Endothelial cell of umbilical vein (primary cell): ENCODE measurements at regions not wholly inside any gene's neighbourhood (a gene's known extent, or its start where the extent isn't known, plus 50 kb on each side); places are given as distances from the start of the nearest gene placed in this dataset.

Experiments
- BruUV-seq: library from RNA; stranded (reverse); fragments of 400-500 nt; replicated peaks from 2 replicates; lab custom pipeline; 2021; lab: Mats Ljungman, UMichigan
- CTCF ChIA-PET: fragments of 300-600, 350-600 bp; sonication (Branson Sonifier 250); formaldehyde crosslinking; loops from one replicate; lab custom pipeline; 2021; ENCODE audit warnings: antibody characterized with exemption, inconsistent platforms; lab: Charles Lee
- POLR2A ChIA-PET: fragments of 300-600, 350-600 bp; sonication (Branson Sonifier 250); formaldehyde crosslinking; loops from one replicate; lab custom pipeline; 2021; ENCODE audit warnings: antibody characterized with exemption, inconsistent platforms; lab: Charles Lee
- DNase-seq: peaks from one replicate; pipeline ENCODE4 v3.0.0-alpha.2; 2011; ENCODE audit warnings: low read depth, low spot score
- FAIRE-seq: peaks from 2 replicates; lab custom pipeline; 2011; peaks lifted over from hg19 to GRCh38; lab: Jason Lieb, UNC
- H2AFZ ChIP-seq: 2 replicates; pipeline ENCODE4 v1.6.0; 2012; ENCODE audit warnings: low read depth, low read length, control low read depth, inconsistent platforms
- H3K27ac ChIP-seq: 2 replicates; pipeline ENCODE4 v1.5.1; 2011; ENCODE audit warnings: low read depth, mild to moderate bottlenecking, control low read depth, low read length, moderate library complexity; ENCODE audit not compliant: insufficient read depth
- H3K27me3 ChIP-seq, 2 experiments: 2 replicates each; pipeline versions ENCODE4 v1.6.0 to v1.6.1; 2011; ENCODE audit warnings: low read length in 2 of 2, mixed read lengths in 1 of 2; ENCODE audit not compliant: control insufficient read depth in 2 of 2, insufficient read depth in 2 of 2
- H3K36me3 ChIP-seq, 2 experiments: 2 replicates in 1 of 2; 3 replicates in 1 of 2; pipeline ENCODE4 v1.5.1; 2011; ENCODE audit warnings: low read length in 2 of 2, mild to moderate bottlenecking in 1 of 2, moderate library complexity in 1 of 2; ENCODE audit not compliant: control insufficient read depth in 2 of 2, insufficient read depth in 2 of 2; ENCODE audit errors: extremely low read depth in 1 of 2
- H3K4me1 ChIP-seq: 3 replicates; pipeline ENCODE4 v1.5.1; 2011; ENCODE audit warnings: mild to moderate bottlenecking, low read length; ENCODE audit not compliant: control insufficient read depth, insufficient read depth; ENCODE audit errors: extremely low read depth
- H3K4me2 ChIP-seq: 2 replicates; pipeline ENCODE4 v1.6.1; 2011; ENCODE audit warnings: low read length, control low read depth, mixed read lengths; ENCODE audit not compliant: insufficient read depth
- H3K4me3 ChIP-seq, 3 experiments: fragments of 200-600 bp in 1 of 3; sonication (generic), shearing (Covaris generic) in 1 of 3; replicated peaks in 1 of 3; 2 replicates each; pipeline ENCODE4 v1.5.1; 2011 to 2016; ENCODE audit warnings: control low read depth in 3 of 3, low read length in 3 of 3, mild to moderate bottlenecking in 2 of 3, inconsistent platforms in 1 of 3, low read depth in 1 of 3, moderate library complexity in 1 of 3; ENCODE audit not compliant: insufficient read depth in 1 of 3
- H3K79me2 ChIP-seq: 2 replicates; pipeline ENCODE4 v1.6.0; 2012; ENCODE audit warnings: low read length, inconsistent platforms; ENCODE audit not compliant: control insufficient read depth, insufficient read depth
- H3K9ac ChIP-seq: replicated peaks from 2 replicates; pipeline ENCODE3; 2011; ENCODE audit warnings: low read length, control low read depth; ENCODE audit not compliant: insufficient read depth; ENCODE audit errors: extremely low read depth
- H3K9me1 ChIP-seq: replicated peaks from 3 replicates; pipeline ENCODE4 v1.6.0; 2011; ENCODE audit warnings: mild to moderate bottlenecking, low read length; ENCODE audit not compliant: control insufficient read depth, insufficient read depth; ENCODE audit errors: extremely low read depth
- H3K9me3 ChIP-seq: replicated peaks from 2 replicates; pipeline ENCODE4 v1.5.1; 2012; ENCODE audit warnings: low read length, inconsistent platforms; ENCODE audit not compliant: control insufficient read depth, insufficient read depth
- H4K20me1 ChIP-seq: replicated peaks from 2 replicates; pipeline ENCODE3; 2011; ENCODE audit warnings: mild to moderate bottlenecking, low read length; ENCODE audit not compliant: control insufficient read depth, insufficient read depth; ENCODE audit errors: extremely low read depth
- EZH2 ChIP-seq: IDR thresholded peaks from 2 replicates; pipeline ENCODE4 v1.6.1; 2012; ENCODE audit warnings: borderline replicate concordance, low read depth, mild to moderate bottlenecking, moderate library complexity, low read length, inconsistent platforms; ENCODE audit not compliant: severe bottlenecking
- FOS ChIP-seq: IDR thresholded peaks from 2 replicates; pipeline ENCODE4 v1.6.1; 2011; ENCODE audit warnings: mild to moderate bottlenecking, low read length, moderate library complexity, borderline replicate concordance; ENCODE audit not compliant: insufficient read depth
- GATA2 ChIP-seq: IDR thresholded peaks from 2 replicates; pipeline ENCODE4 v1.7.0; 2011; ENCODE audit warnings: low read depth, mild to moderate bottlenecking, moderate library complexity, mixed read lengths, low read length; ENCODE audit not compliant: insufficient read length, insufficient read depth
- JUN ChIP-seq: IDR thresholded peaks from 2 replicates; pipeline ENCODE4 v1.6.1; 2011; ENCODE audit warnings: borderline replicate concordance, low read depth; ENCODE audit not compliant: insufficient read length, insufficient read depth
- MYC ChIP-seq: IDR thresholded peaks from one replicate; pipeline ENCODE4 v1.6.1; 2011; ENCODE audit warnings: mild to moderate bottlenecking, low read depth, low read length
- POLR2A ChIP-seq: IDR thresholded peaks from 2 replicates; pipeline ENCODE4 v1.6.1; 2012; ENCODE audit warnings: low read depth, mild to moderate bottlenecking, control low read depth, low read length
- POLR2AphosphoS5 ChIP-seq: IDR thresholded peaks from 2 replicates; pipeline ENCODE4 v1.6.1; 2012; ENCODE audit warnings: low read depth, mild to moderate bottlenecking, control low read depth, low read length, moderate library complexity; ENCODE audit not compliant: insufficient read depth
- dilution Hi-C: fragments of 300-500 bp; cut with MboI; formaldehyde crosslinking; loops from one replicate; pipeline ENCODE4 v1.15.0; 2019; ENCODE audit warnings: low sequenced_read_pairs; ENCODE audit not compliant: extremely low pct_ligation_motif_present
- intact Hi-C: fragments of 100-400 bp; cut with micrococcal nuclease; formaldehyde crosslinking; loops from one replicate; pipeline ENCODE4 v1.10.0; 2022
- TF ChIP-seq, protein P1 (sequence below): IDR thresholded peaks from 2 replicates; pipeline ENCODE4 v1.6.1; 2011; ENCODE audit not compliant: insufficient read depth, insufficient read length
- TF ChIP-seq, protein P2 (sequence below), 2 donors: IDR thresholded peaks; 1 replicate in 1 of 2; 2 replicates in 1 of 2; pipeline ENCODE4 v1.5.1; 2011; ENCODE audit warnings: low read length in 2 of 2, mild to moderate bottlenecking in 2 of 2, moderate library complexity in 2 of 2, control low read depth in 1 of 2, inconsistent platforms in 1 of 2, low read depth in 1 of 2; ENCODE audit not compliant: insufficient read depth in 1 of 2; ENCODE audit errors: extremely low read depth in 1 of 2

DNA sequence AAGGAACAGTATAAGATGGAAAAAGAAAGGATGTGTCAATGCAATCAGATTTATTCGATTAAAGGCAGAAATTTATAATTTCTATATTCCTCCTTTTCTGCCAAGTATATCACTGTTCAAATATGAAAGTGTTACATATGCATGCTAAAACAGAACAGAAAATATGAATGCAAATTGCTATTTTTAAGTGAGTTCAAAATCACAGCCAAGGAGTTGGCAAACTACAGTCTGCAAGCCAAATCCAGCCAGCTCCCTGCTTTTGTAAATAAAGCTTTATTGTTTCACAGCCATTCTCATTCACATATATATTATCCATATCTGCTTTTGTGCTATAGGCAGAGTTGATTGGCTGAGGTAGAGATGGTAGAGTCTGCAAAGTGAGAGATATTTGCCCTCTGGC is 747.2 kb downstream of the ANKRD7 start:
- FAIRE-seq = no peak
- H3K36me3 ChIP-seq = no peaks in the 10 kb centered on the region
- H3K27me3 ChIP-seq = no peaks in the 10 kb centered on the region
- intact Hi-C loops = no loop called here
- no peaks in the 10 kb centered on the region for H3K4me1 ChIP-seq
- no TSS peak for BruUV-seq
- no peaks in the 10 kb centered on the region for H3K79me2 ChIP-seq
- H3K4me3 ChIP-seq = no peak overlapping the region
- TF ChIP-seq, protein P1, sequence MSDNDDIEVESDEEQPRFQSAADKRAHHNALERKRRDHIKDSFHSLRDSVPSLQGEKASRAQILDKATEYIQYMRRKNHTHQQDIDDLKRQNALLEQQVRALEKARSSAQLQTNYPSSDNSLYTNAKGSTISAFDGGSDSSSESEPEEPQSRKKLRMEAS = no peak
- TF ChIP-seq GATA2 (no peak), FOS (no peak), EZH2 (no peak), MYC (no peak), POLR2A (no peak), JUN (no peak), POLR2AphosphoS5 (no peak)
- TF ChIP-seq, protein P2, sequence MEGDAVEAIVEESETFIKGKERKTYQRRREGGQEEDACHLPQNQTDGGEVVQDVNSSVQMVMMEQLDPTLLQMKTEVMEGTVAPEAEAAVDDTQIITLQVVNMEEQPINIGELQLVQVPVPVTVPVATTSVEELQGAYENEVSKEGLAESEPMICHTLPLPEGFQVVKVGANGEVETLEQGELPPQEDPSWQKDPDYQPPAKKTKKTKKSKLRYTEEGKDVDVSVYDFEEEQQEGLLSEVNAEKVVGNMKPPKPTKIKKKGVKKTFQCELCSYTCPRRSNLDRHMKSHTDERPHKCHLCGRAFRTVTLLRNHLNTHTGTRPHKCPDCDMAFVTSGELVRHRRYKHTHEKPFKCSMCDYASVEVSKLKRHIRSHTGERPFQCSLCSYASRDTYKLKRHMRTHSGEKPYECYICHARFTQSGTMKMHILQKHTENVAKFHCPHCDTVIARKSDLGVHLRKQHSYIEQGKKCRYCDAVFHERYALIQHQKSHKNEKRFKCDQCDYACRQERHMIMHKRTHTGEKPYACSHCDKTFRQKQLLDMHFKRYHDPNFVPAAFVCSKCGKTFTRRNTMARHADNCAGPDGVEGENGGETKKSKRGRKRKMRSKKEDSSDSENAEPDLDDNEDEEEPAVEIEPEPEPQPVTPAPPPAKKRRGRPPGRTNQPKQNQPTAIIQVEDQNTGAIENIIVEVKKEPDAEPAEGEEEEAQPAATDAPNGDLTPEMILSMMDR (IDR thresholded peaks at IDR 0.05; ENCODE audit: extremely low read depth in 1 of 2, insufficient read depth in 1 of 2, low read depth in 1 of 2, low read length in 2 of 2) = no peak
- POLR2A ChIA-PET = no interaction called here
- no peak overlapping the region for H3K27ac ChIP-seq
- H3K9me1 ChIP-seq = no peaks in the 10 kb centered on the region
- H3K4me2 ChIP-seq = no peak overlapping the region
- dilution Hi-C loops = no loop called here
- no peak for DNase-seq
- peaks cover 2% of the 10 kb centered on the region for H3K9me3 ChIP-seq
- no peak overlapping the region for H3K9ac ChIP-seq
- no peak overlapping the region for H2AFZ ChIP-seq
- CTCF ChIA-PET = no interaction called here
- H4K20me1 ChIP-seq = no peaks in the 10 kb centered on the region
